Renal pelvis (tissue), 1 donor: ENCODE measurements at regions not wholly inside any gene's neighbourhood (a gene's known extent, or its start where the extent isn't known, plus 50 kb on each side); places are given as distances from the start of the nearest gene placed in this dataset.

Experiments
- DNase-seq: peaks from one replicate; pipeline ENCODE4 v3.0.0-alpha.2; 2013

DNA sequence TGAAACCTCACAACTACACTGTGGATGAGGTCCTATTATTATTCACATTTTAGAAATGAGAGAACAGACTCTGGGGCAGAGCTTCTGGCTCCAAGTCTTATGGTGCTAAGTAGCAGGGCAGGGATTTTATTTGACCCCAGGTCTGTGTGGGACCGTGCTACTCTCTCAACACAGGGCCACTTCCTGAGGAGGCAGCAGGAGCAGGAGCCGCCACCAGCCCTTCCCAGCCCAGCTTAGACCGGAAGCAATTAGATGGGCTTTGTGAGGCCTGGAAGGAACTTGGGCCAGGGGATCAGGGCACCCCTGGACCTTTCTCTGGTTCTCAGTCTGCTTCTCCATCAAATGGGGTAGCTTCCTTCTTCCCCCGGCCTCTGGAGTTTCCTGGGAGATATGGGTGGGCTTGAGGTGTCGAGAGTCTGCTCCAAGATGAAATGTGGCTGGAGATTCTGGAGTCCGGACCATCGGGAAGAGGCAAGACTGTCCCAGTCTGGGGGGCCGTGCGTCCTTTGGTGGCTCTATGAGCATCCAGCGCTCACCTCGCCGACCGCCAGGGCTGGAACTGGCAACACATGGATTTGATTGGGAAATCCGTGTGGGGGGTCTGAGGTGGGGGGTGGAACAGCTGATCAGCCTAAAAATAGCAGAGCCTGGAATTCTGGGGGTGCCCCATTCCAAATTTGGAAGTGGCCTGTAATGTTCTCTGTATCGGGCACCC, 136.8 kb downstream of the FOXD2 start:
- DNase-seq = no peak

DNA sequence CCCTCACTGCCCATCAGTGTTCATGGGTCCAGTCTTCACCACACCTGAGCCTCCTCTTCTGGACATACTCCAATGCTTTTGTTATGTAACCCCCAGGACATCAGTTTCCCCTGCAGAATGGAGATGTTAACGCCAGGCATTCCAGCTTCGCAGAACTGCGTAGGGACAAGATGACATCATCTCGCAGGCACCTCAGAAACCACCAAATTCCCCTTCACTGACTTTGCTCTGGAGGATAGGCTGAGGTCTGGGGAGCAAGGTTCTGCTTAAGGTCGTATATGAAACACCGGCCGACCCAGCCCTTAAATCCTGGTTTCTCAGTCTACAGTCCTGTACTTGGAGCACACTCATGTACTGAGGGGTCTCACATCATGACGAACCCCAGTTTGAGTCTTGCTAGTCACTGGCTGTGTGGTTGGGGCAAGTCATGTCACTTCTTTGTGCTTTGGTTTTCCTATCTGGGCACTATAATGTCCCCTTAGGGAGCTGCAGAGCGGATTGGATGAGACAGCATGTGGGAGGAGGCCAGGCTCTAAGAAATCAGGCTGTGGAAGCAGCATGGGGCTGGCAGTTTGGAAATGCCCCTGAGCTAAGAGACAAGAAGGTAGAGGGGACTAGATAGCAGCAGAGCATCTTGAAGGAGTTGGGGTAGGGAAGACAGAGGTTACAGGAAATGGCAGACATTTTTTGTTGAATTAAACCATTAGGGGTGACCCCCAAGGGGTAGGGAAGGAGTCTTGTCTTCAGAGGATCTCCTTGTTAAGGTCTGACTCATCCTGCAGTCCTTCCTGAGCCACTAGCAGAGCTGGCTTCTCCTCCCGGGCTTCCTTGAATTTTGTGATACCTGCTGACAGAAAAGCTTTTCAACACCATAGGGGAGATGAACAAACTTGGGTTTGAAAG, 138.3 kb downstream of the FOXD2 start:
- no peak for DNase-seq

DNA sequence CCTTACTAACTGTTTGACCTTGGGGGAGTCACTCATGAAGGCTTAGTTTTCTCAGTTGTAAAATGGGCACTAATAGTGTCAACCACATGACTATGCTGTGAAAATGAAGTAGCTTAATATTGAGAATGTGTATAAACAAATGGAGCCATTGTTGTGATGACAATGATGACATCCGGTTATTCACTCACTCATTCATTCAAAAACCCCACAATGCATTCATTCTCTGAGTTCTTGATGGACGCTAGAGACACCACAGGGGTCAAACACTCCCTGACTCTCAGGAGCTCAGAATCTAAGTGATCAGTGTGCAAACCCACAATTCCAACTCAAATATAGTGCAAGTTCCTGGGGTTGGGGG, 138.9 kb downstream of the FOXD2 start:
- no peak for DNase-seq

GRCh38 chr1:47577303-47578025, 139.6 kb downstream of the FOXD2 start:
- DNase-seq = no peak

DNA sequence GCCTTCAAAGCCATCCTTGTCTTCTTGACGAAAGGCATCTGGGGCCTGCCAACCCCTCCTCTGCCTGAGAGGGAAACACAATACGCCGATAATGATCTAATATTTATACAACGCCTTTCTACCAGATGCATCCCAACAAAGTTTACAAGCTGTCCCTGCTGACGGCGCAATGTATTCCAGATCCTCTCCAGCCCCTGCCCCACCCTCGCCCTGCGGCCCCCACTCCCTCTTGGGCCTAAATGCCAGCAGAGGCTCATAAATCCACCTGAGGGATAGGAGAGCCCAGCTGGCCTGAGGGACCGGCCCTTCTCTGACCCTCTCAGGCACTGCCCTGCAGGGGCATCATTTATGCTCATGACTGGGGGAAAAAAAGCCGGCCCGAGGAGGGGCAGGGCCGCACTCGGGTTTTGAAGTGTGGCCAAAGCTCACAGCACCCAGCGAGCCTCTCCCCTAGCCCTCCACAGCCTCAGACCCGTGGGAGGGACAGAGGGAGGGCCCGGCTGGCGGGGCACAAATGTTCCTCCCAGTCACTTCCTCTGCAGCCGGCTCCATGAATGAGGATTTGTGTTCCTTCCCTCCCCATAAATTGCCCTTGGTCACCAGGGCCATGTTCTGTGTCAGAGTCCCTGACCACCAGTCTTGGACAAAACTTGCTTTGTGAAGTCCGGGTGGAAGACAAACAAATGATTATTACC, 140.3 kb downstream of the FOXD2 start:
- DNase-seq = peak; percentile 87

DNA sequence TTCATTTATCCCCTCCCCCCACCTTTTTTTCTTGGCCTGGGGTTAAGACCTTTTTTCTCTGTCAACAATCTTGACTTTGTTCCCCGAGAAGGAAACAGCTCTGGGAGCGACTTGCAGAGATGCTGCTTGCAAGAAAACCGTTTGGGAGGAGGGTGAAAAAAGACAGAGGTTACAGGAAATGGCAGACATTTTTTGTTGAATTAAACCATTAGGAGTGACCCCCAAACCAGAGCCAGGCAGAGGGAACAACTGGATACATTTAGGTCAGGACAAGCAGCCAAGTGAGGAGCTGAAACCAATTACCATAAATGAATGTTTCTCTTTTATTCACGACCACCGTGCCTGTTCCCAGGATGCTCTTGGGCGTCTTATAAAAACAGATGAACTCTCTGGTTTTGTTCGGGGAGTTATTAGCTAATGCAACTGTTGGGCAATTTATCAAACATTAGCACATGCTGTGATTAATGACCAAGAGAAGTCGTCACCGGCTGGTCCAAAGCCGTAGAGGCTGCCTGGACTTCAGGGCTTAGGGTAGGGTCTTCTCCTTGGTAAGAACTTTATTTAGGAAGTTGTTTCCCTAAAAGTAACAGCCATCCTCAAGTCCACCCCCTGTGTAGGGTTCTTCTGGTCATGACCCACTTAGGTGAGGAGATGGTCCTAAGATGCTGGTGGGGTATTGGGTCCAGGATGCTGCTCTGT, 141.0 kb downstream of the FOXD2 start:
- peak; percentile 77 for DNase-seq

GRCh38 chr1:47579809-47580208, 142.0 kb downstream of the FOXD2 start:
- DNase-seq = no peak

GRCh38 chr1:47580451-47580995, 142.7 kb downstream of the FOXD2 start:
- no peak for DNase-seq

DNA sequence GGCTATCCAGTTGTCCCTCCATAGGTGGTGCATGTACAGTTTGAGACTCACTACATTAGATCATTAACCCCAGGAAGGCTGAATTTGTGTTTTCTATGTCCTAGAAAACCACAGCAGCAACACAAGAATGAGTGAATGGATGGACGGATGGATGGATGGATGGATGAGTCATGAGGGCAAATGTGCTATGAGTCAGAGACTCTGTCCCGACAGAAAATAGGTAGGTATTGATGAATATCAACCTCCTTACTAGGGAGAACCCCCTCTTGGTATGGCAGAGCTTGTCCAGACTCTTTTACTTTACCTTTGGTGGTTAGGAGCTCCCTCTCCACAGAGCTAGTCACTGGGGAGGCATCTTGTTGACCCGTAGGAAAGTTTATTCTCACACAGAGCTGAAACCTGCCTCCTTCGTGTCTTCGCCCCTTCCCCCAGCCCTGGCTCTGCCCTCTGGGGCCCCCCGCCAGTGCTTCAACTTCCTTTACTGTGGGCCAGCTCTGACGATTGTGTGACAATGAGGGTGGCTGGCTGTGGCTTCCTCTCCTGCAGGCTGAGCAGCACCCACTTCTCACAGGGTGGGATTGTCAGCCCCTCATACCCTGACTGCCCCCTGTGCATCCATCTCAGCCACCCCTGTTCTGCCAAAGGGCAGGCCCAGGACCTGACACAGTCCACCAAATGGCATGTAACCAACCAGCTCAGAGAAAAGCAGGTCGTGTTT, 145.2 kb downstream of the FOXD2 start:
- DNase-seq = no peak

DNA sequence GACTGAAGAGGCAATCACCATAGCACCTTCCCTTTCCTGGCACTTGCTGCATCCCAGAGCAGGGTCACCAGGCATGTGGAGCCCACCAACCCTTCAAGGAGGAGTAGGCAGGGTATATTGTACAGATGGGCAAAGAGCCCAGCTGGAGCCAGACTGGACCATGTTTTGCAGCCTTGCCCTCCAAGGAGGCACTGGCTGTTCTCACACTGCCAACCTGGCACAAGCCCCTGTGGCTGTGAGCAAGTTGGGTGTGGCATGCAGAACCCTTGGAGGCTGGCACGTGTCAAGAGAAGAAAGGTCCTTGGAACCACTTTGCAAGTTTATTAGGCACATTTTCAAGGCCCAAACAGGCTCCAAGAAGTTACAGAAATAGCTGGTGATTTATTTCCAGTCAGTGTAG, 146.4 kb downstream of the FOXD2 start:
- DNase-seq = no peak

- no peak for DNase-seq
Measured at GRCh38 chr1:47585141-47585902, 147.5 kb downstream of the FOXD2 start.

DNA sequence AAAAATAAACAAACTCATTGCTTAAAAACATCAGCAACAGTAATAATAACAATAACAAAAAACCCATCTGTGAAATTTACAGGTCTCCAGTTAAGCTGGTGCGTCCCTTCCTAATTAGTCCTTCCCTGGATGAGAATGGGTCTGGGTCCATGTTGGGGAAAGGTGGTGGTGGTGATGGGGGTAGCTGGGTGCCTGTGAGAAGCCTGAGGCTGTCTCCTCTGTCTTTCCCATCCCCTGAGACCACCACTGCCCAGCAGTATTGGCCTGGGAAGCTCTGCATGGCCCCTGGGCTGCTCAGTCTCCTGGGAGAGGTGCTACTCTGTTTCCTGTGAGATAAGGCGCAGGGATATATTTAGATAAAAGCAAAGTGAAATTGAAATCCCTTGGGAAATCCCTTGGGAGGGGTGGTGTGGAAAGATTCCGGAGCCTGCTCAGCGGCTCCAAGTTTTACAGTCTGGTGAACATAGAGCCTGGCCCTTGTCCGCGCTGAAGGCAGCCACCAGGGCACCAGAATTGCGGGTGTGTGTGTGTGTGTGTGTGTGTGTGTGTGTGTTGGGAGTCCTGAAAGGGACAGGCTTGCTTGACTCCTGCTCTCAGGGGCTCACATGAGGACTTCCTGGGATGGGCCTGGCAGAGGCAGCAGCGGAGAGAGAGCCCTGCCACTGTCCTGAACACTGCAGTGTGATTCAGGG, 150.2 kb downstream of the FOXD2 start:
- DNase-seq = peak; percentile 52

- peak; percentile 16 for DNase-seq
Measured at GRCh38 chr1:47590523-47591225, 152.8 kb downstream of the FOXD2 start.

- no peak for DNase-seq
Measured at GRCh38 chr1:47591801-47592200, 154.0 kb downstream of the FOXD2 start.

GRCh38 chr1:47592296-47593012, 154.6 kb downstream of the FOXD2 start:
- DNase-seq = peak; percentile 45

- peak; percentile 41 for DNase-seq
Measured at GRCh38 chr1:47593013-47593568, 155.2 kb downstream of the FOXD2 start.

GRCh38 chr1:47593598-47594285, 155.9 kb downstream of the FOXD2 start:
- DNase-seq = no peak
